Endothelial cell of umbilical vein (primary cell): ENCODE measurements at regions not wholly inside any gene's neighbourhood (a gene's known extent, or its start where the extent isn't known, plus 50 kb on each side); places are given as distances from the start of the nearest gene placed in this dataset.

Source experiments
- BruUV-seq: library from RNA; stranded (reverse); fragments of 400-500 nt; replicated peaks from 2 replicates; lab custom pipeline; 2021; lab: Mats Ljungman, UMichigan
- CTCF ChIA-PET: fragments of 300-600, 350-600 bp; sonication (Branson Sonifier 250); formaldehyde crosslinking; loops from one replicate; lab custom pipeline; 2021; ENCODE audit warnings: antibody characterized with exemption, inconsistent platforms; lab: Charles Lee
- POLR2A ChIA-PET: fragments of 300-600, 350-600 bp; sonication (Branson Sonifier 250); formaldehyde crosslinking; loops from one replicate; lab custom pipeline; 2021; ENCODE audit warnings: antibody characterized with exemption, inconsistent platforms; lab: Charles Lee
- DNase-seq: peaks from one replicate; pipeline ENCODE4 v3.0.0-alpha.2; 2011; ENCODE audit warnings: low read depth, low spot score
- FAIRE-seq: peaks from 2 replicates; lab custom pipeline; 2011; peaks lifted over from hg19 to GRCh38; lab: Jason Lieb, UNC
- H2AFZ ChIP-seq: 2 replicates; pipeline ENCODE4 v1.6.0; 2012; ENCODE audit warnings: low read depth, low read length, control low read depth, inconsistent platforms
- H3K27ac ChIP-seq: 2 replicates; pipeline ENCODE4 v1.5.1; 2011; ENCODE audit warnings: low read depth, mild to moderate bottlenecking, control low read depth, low read length, moderate library complexity; ENCODE audit not compliant: insufficient read depth
- H3K27me3 ChIP-seq, 2 experiments: 2 replicates each; pipeline versions ENCODE4 v1.6.0 to v1.6.1; 2011; ENCODE audit warnings: low read length in 2 of 2, mixed read lengths in 1 of 2; ENCODE audit not compliant: control insufficient read depth in 2 of 2, insufficient read depth in 2 of 2
- H3K36me3 ChIP-seq, 2 experiments: 2 replicates in 1 of 2; 3 replicates in 1 of 2; pipeline ENCODE4 v1.5.1; 2011; ENCODE audit warnings: low read length in 2 of 2, mild to moderate bottlenecking in 1 of 2, moderate library complexity in 1 of 2; ENCODE audit not compliant: control insufficient read depth in 2 of 2, insufficient read depth in 2 of 2; ENCODE audit errors: extremely low read depth in 1 of 2
- H3K4me1 ChIP-seq: 3 replicates; pipeline ENCODE4 v1.5.1; 2011; ENCODE audit warnings: mild to moderate bottlenecking, low read length; ENCODE audit not compliant: control insufficient read depth, insufficient read depth; ENCODE audit errors: extremely low read depth
- H3K4me2 ChIP-seq: 2 replicates; pipeline ENCODE4 v1.6.1; 2011; ENCODE audit warnings: low read length, control low read depth, mixed read lengths; ENCODE audit not compliant: insufficient read depth
- H3K4me3 ChIP-seq, 3 experiments: fragments of 200-600 bp in 1 of 3; sonication (generic), shearing (Covaris generic) in 1 of 3; replicated peaks in 1 of 3; 2 replicates each; pipeline ENCODE4 v1.5.1; 2011 to 2016; ENCODE audit warnings: control low read depth in 3 of 3, low read length in 3 of 3, mild to moderate bottlenecking in 2 of 3, inconsistent platforms in 1 of 3, low read depth in 1 of 3, moderate library complexity in 1 of 3; ENCODE audit not compliant: insufficient read depth in 1 of 3
- H3K79me2 ChIP-seq: 2 replicates; pipeline ENCODE4 v1.6.0; 2012; ENCODE audit warnings: low read length, inconsistent platforms; ENCODE audit not compliant: control insufficient read depth, insufficient read depth
- H3K9ac ChIP-seq: replicated peaks from 2 replicates; pipeline ENCODE3; 2011; ENCODE audit warnings: low read length, control low read depth; ENCODE audit not compliant: insufficient read depth; ENCODE audit errors: extremely low read depth
- H3K9me1 ChIP-seq: replicated peaks from 3 replicates; pipeline ENCODE4 v1.6.0; 2011; ENCODE audit warnings: mild to moderate bottlenecking, low read length; ENCODE audit not compliant: control insufficient read depth, insufficient read depth; ENCODE audit errors: extremely low read depth
- H3K9me3 ChIP-seq: replicated peaks from 2 replicates; pipeline ENCODE4 v1.5.1; 2012; ENCODE audit warnings: low read length, inconsistent platforms; ENCODE audit not compliant: control insufficient read depth, insufficient read depth
- H4K20me1 ChIP-seq: replicated peaks from 2 replicates; pipeline ENCODE3; 2011; ENCODE audit warnings: mild to moderate bottlenecking, low read length; ENCODE audit not compliant: control insufficient read depth, insufficient read depth; ENCODE audit errors: extremely low read depth
- EZH2 ChIP-seq: IDR thresholded peaks from 2 replicates; pipeline ENCODE4 v1.6.1; 2012; ENCODE audit warnings: borderline replicate concordance, low read depth, mild to moderate bottlenecking, moderate library complexity, low read length, inconsistent platforms; ENCODE audit not compliant: severe bottlenecking
- FOS ChIP-seq: IDR thresholded peaks from 2 replicates; pipeline ENCODE4 v1.6.1; 2011; ENCODE audit warnings: mild to moderate bottlenecking, low read length, moderate library complexity, borderline replicate concordance; ENCODE audit not compliant: insufficient read depth
- GATA2 ChIP-seq: IDR thresholded peaks from 2 replicates; pipeline ENCODE4 v1.7.0; 2011; ENCODE audit warnings: low read depth, mild to moderate bottlenecking, moderate library complexity, mixed read lengths, low read length; ENCODE audit not compliant: insufficient read length, insufficient read depth
- JUN ChIP-seq: IDR thresholded peaks from 2 replicates; pipeline ENCODE4 v1.6.1; 2011; ENCODE audit warnings: borderline replicate concordance, low read depth; ENCODE audit not compliant: insufficient read length, insufficient read depth
- MYC ChIP-seq: IDR thresholded peaks from one replicate; pipeline ENCODE4 v1.6.1; 2011; ENCODE audit warnings: mild to moderate bottlenecking, low read depth, low read length
- POLR2A ChIP-seq: IDR thresholded peaks from 2 replicates; pipeline ENCODE4 v1.6.1; 2012; ENCODE audit warnings: low read depth, mild to moderate bottlenecking, control low read depth, low read length
- POLR2AphosphoS5 ChIP-seq: IDR thresholded peaks from 2 replicates; pipeline ENCODE4 v1.6.1; 2012; ENCODE audit warnings: low read depth, mild to moderate bottlenecking, control low read depth, low read length, moderate library complexity; ENCODE audit not compliant: insufficient read depth
- dilution Hi-C: fragments of 300-500 bp; cut with MboI; formaldehyde crosslinking; loops from one replicate; pipeline ENCODE4 v1.15.0; 2019; ENCODE audit warnings: low sequenced_read_pairs; ENCODE audit not compliant: extremely low pct_ligation_motif_present
- intact Hi-C: fragments of 100-400 bp; cut with micrococcal nuclease; formaldehyde crosslinking; loops from one replicate; pipeline ENCODE4 v1.10.0; 2022
- TF ChIP-seq, protein P1 (sequence below): IDR thresholded peaks from 2 replicates; pipeline ENCODE4 v1.6.1; 2011; ENCODE audit not compliant: insufficient read depth, insufficient read length
- TF ChIP-seq, protein P2 (sequence below), 2 donors: IDR thresholded peaks; 1 replicate in 1 of 2; 2 replicates in 1 of 2; pipeline ENCODE4 v1.5.1; 2011; ENCODE audit warnings: low read length in 2 of 2, mild to moderate bottlenecking in 2 of 2, moderate library complexity in 2 of 2, control low read depth in 1 of 2, inconsistent platforms in 1 of 2, low read depth in 1 of 2; ENCODE audit not compliant: insufficient read depth in 1 of 2; ENCODE audit errors: extremely low read depth in 1 of 2

DNA sequence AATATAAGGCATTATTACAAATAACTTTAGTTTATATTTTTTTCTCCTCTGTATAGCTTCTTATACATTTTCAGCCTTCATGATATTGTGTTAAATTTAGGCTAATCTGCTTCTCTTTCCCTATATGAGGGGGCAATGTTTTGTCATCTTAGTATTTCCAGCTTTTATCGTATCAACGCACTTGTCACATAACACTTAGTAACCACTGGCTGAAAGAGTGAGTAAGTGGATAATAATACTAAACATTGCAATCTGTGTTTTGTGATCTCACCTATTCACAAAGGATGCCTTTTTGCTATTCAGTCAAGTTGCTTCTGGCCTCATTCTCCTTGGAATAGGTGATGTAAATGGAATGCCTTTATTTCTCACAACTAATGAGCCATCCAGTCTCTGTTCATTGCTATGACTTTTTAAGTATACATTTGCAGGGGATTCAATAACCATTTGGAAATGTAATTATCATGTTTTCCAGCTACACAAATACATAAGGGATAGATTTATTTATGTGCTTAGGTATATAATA lies 260.9 kb downstream of the BMP4 start:
- no peaks in the 10 kb centered on the region for H4K20me1 ChIP-seq
- H3K4me1 ChIP-seq, result no peaks in the 10 kb centered on the region
- dilution Hi-C loops, result no loop called here
- H3K79me2 ChIP-seq, result no peaks in the 10 kb centered on the region
- no peak overlapping the region for H3K4me3 ChIP-seq
- H3K9me3 ChIP-seq, result no peaks in the 10 kb centered on the region
- intact Hi-C loops, result no loop called here
- CTCF ChIA-PET, result interaction anchor here (0.9 kb wide), 2 partner anchors 76 to 156 kb away, joined by 3 read pairs; no protein-coding TSS in a partner anchor
- no peaks in the 10 kb centered on the region for H3K27me3 ChIP-seq
- H3K36me3 ChIP-seq, result no peaks in the 10 kb centered on the region
- no peak overlapping the region for H3K9ac ChIP-seq
- DNase-seq (no peak), FAIRE-seq (no peak)
- H3K4me2 ChIP-seq, result no peak overlapping the region
- no peaks in the 10 kb centered on the region for H3K9me1 ChIP-seq
- TF ChIP-seq MYC (no peak), JUN (no peak), EZH2 (no peak), FOS (no peak), POLR2AphosphoS5 (no peak), POLR2A (no peak), GATA2 (no peak)
- TF ChIP-seq, protein P1, sequence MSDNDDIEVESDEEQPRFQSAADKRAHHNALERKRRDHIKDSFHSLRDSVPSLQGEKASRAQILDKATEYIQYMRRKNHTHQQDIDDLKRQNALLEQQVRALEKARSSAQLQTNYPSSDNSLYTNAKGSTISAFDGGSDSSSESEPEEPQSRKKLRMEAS, result no peak
- TF ChIP-seq, protein P2, sequence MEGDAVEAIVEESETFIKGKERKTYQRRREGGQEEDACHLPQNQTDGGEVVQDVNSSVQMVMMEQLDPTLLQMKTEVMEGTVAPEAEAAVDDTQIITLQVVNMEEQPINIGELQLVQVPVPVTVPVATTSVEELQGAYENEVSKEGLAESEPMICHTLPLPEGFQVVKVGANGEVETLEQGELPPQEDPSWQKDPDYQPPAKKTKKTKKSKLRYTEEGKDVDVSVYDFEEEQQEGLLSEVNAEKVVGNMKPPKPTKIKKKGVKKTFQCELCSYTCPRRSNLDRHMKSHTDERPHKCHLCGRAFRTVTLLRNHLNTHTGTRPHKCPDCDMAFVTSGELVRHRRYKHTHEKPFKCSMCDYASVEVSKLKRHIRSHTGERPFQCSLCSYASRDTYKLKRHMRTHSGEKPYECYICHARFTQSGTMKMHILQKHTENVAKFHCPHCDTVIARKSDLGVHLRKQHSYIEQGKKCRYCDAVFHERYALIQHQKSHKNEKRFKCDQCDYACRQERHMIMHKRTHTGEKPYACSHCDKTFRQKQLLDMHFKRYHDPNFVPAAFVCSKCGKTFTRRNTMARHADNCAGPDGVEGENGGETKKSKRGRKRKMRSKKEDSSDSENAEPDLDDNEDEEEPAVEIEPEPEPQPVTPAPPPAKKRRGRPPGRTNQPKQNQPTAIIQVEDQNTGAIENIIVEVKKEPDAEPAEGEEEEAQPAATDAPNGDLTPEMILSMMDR (IDR thresholded peaks at IDR 0.05; ENCODE audit: extremely low read depth in 1 of 2, insufficient read depth in 1 of 2, low read depth in 1 of 2, low read length in 2 of 2), result no peak
- POLR2A ChIA-PET, result no interaction called here
- no peak overlapping the region for H3K27ac ChIP-seq
- no peak overlapping the region for H2AFZ ChIP-seq
- no TSS peak for BruUV-seq
